NCI-H748 (cell line): ENCODE measurements at regions not wholly inside any gene's neighbourhood (a gene's known extent, or its start where the extent isn't known, plus 50 kb on each side); places are given as distances from the start of the nearest gene placed in this dataset.

Experiments
- DNase-seq: peaks from one replicate; lab custom pipeline; 2025; ENCODE audit not compliant: unreplicated experiment; lab: John Stamatoyannopoulos, UW

GRCh38 chr9:4386819-4387218 lies 87.0 kb upstream of the GLIS3 start:
- DNase-seq, result peak; percentile 22

GRCh38 chr9:4384750-4385149 lies 84.9 kb upstream of the GLIS3 start:
- no peak for DNase-seq

DNA sequence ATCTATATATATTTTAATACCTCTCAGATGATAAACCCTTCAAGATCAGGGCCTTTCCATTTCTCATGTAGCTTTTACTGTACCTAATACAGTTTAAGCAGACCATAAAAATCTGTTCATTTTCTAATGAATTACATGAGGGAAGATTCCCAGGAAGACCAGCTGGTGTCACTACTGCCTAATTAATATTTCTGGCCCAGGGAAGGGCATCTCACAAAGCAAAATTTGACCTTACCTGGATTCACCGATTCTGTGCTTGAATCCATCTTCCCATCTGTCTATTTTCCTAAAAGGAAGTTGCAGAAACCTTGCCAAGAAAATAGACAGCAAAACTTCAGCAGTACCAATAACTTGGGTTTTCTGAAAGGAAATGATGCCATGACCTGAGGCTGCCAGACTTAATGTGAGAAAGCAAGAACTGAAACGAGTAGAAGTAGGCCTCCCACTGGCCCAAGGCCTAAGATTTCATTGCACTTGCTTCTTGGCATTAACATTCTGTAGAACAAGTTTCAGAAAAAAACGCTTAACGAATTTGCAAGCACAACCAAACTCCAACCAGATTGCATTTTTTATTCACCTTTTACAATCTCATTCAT lies 83.0 kb upstream of the GLIS3 start:
- peak; percentile 53 for DNase-seq

GRCh38 chr9:4381744-4382143 lies 81.9 kb upstream of the GLIS3 start:
- no peak for DNase-seq

DNA sequence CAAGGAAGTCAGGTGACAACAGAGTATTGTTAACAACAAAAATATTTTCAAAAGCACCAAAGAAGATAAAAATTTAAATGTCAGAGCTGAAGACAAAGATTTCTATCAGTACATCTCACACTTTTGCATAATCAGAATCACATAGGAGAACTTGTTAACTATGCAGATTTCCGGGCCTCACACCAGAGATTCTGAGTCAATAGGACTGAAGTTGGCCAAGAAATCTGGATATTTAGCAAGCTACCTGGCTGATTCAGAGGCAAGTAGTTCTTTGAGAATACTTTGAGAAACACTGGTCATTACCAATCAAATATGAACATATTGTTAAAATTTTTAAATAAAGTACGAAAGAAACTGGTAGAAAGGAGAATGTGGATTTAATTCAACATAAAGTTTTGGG lies 80.5 kb upstream of the GLIS3 start:
- DNase-seq, result no peak

DNA sequence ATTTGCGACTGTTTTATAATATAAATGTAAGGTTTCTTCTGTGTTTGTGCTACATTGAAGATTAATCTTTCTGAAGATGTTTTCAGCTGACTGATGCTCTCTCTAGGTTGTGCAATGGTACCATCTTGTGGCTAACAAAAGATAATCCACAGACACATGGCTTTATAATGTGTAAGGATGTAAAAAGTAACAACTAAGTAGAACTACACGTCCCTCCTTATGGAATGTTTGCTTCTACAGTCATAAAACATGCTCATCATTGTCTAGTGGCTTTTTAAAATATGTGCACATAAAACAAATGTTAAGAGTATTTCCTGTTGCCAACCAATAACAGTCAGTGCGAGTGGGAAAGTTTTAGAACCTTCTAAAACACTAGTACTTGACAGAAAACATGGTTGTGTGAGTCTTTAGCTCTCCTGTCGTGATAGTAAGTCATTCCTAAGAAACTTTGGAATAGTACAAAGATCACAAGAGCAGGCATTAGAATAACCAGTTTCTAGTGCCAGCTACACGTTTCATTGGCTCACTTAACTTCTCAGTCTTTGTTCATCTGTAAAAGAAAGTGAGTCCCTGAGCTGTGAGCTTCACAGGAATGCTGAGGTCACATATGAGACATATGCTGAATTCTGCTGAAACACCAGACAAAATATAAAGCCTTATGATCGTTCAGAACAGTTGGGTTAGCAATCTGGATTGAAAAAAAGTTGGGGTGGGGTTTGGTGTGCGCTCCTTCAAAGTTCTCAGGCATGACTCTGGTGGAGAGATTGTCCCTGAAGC lies 75.7 kb upstream of the GLIS3 start:
- peak; percentile 35 for DNase-seq

DNA sequence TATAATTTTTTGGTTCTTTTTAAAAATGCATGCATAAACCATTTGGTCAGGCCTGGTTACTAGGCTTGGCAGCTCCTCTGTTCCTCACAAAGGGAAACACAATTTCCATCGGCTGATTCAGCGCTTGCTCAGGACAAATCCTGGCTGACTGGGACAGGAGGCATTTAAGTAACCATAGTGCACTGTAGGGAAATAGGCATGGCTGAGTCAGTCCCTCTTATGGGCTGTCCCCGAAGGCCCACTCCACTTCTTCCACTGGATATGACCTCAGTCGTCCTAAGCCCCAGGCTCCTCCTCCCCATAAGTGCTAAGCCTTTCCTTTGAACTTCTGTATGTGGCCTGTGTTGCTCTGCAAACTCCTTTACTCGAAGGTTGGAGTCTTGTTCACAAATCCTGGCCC lies 71.2 kb upstream of the GLIS3 start:
- DNase-seq, result no peak

DNA sequence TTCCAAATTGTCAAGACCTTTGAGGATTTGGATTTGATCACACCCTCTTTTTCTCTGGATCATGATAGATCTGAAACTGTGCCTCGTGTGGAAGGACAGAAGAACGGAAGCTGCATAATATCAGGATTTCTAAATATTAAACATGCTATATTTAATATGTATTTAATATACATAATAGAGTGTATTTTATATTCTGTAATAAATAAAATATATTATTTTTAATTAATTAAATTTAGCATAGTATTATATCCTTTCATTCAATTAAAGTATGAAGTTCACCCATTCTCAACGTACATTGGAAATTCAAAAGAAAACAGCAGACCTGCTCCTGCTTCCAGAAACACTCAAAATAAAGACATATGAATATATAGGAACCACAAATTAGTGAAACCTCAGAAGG lies 70.6 kb upstream of the GLIS3 start:
- DNase-seq, result no peak

GRCh38 chr9:4366591-4367330 lies 66.9 kb upstream of the GLIS3 start:
- peak; percentile 71 for DNase-seq

DNA sequence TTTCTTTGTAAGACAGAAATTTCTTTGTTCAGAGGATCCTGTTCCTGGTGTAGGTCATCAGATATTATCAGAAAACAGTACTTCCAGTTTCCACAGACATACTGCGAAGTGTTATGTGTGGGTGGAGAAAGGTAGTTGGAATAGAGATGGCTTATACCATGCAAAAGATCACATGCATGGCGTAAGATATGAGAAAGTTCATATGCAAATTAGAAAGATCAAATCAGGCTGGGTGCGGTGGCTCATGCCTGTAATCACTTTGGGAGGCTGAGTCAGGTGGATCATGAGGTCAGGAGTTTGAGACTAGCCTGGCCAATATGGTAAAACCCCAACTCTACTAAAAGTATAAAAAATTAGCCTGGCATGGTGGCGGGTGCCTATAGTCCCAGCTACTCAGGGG lies 65.2 kb upstream of the GLIS3 start:
- DNase-seq, result no peak

DNA sequence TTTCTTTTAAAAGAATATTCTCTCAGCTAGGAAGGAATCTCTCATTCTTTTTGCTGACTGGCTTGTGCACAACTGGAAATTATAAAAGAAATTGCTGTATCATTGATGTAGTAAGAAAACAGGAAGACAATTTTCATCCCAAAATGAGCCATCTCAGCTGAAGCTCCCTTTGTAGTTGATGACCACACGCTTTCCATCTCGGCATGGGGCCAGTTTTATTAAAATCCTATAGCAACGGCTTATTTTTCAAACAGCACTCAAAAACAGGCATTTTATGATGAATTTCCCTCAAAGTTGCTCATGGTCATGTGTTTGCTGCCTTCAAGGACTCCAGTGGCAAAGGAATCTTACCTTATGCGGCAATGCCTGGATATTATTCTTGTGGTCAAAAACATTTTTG lies 62.4 kb upstream of the GLIS3 start:
- no peak for DNase-seq

- peak; percentile 20 for DNase-seq
Measured at GRCh38 chr9:4359016-4359415, 59.1 kb upstream of the GLIS3 start.

GRCh38 chr9:4357929-4358328 lies 58.1 kb upstream of the GLIS3 start:
- no peak for DNase-seq

GRCh38 chr9:4356306-4356705 lies 56.4 kb upstream of the GLIS3 start:
- no peak for DNase-seq

- DNase-seq, result no peak
Measured at GRCh38 chr9:4353236-4353635, 53.4 kb upstream of the GLIS3 start.

- no peak for DNase-seq
Measured at GRCh38 chr9:4349816-4350418, 50.0 kb upstream of the GLIS3 start.
